Stimulated activated CD4-positive, alpha-beta T cell treated with anti-CD3 and anti-CD28 coated beads, TNF-alpha, amount 100 ng/mL, for 48 hours (primary cell): ENCODE measurements at regions not wholly inside any gene's neighbourhood (a gene's known extent, or its start where the extent isn't known, plus 50 kb on each side); places are given as distances from the start of the nearest gene placed in this dataset.

ENCODE experiments used
- DNase-seq, 3 donors: peaks; one replicate each; pipeline ENCODE4 v3.0.0-alpha.2; 2020; ENCODE audit warnings: low read depth in 3 of 3

- DNase-seq: no peak
These were observed 165.6 kb upstream of the OGFRL1 start for GRCh38 chr6:71123051-71123450.

- no peak for DNase-seq
These were observed 164.3 kb upstream of the OGFRL1 start for GRCh38 chr6:71124340-71124739.

- no peak for DNase-seq
These were observed 163.4 kb upstream of the OGFRL1 start for GRCh38 chr6:71125216-71125615.

GRCh38 chr6:71126506-71126905 is 162.1 kb upstream of the OGFRL1 start:
- DNase-seq: no peak

GRCh38 chr6:71127374-71127773 is 161.2 kb upstream of the OGFRL1 start:
- DNase-seq: no peak

- no peak for DNase-seq
These were observed 158.3 kb upstream of the OGFRL1 start for GRCh38 chr6:71130277-71130676.

GRCh38 chr6:71134929-71135642 is 153.5 kb upstream of the OGFRL1 start:
- no peak for DNase-seq

GRCh38 chr6:71137973-71138372 is 150.6 kb upstream of the OGFRL1 start:
- no peak for DNase-seq

GRCh38 chr6:71138376-71138775 is 150.2 kb upstream of the OGFRL1 start:
- no peak for DNase-seq

GRCh38 chr6:71139249-71139648 is 149.4 kb upstream of the OGFRL1 start:
- DNase-seq: no peak

- DNase-seq: no peak
These were observed 134.8 kb upstream of the OGFRL1 start for GRCh38 chr6:71153755-71154325.

GRCh38 chr6:71157345-71157744 is 131.3 kb upstream of the OGFRL1 start:
- no peak for DNase-seq

GRCh38 chr6:71164890-71165289 is 123.7 kb upstream of the OGFRL1 start:
- DNase-seq: no peak

- DNase-seq: no peak
These were observed 120.3 kb upstream of the OGFRL1 start for GRCh38 chr6:71168233-71168765.

GRCh38 chr6:71171497-71172070 is 117.0 kb upstream of the OGFRL1 start:
- no peak for DNase-seq

GRCh38 chr6:71179249-71179885 is 109.2 kb upstream of the OGFRL1 start:
- DNase-seq: no peak

- DNase-seq: no peak
These were observed 107.0 kb upstream of the OGFRL1 start for GRCh38 chr6:71181565-71181964.

- DNase-seq: no peak
These were observed 101.5 kb upstream of the OGFRL1 start for GRCh38 chr6:71187141-71187540.

GRCh38 chr6:71190809-71191208 is 97.8 kb upstream of the OGFRL1 start:
- DNase-seq: no peak

GRCh38 chr6:71194724-71195123 is 93.9 kb upstream of the OGFRL1 start:
- DNase-seq: no peak

- no peak for DNase-seq
These were observed 91.3 kb upstream of the OGFRL1 start for GRCh38 chr6:71197267-71197666.

- DNase-seq: no peak
These were observed 90.8 kb upstream of the OGFRL1 start for GRCh38 chr6:71197780-71198179.

GRCh38 chr6:71198908-71199307 is 89.7 kb upstream of the OGFRL1 start:
- no peak for DNase-seq
